ENCODE measurements at regions not wholly inside any gene's neighbourhood (a gene's known extent, or its start where the extent isn't known, plus 50 kb on each side); places are given as distances from the start of the nearest gene placed in this dataset.
"Not testable (repeated sequence)": the region's sequence is repeated elsewhere in the genome, so short reads cannot be mapped to it uniquely, and the experiment has no call there.

DNA sequence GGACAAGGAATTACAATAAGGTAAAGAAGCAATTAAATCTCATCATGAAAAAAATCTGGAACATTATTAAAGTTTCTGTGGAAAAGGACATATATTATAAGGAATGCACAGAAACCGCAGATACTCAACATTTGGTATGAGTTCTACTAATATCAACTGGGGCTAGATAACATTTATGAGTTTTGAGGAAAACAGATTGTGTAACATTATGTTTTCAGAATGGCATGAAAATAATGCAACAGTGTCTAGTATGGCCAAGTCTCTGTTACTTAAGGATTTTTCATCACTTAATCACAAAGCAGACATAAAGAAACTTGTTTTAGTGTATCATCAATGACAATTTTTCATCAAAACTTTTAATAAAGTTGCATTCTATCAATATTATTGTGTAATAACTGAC is 785.0 kb downstream of the GLUD2 start:
- DNase-seq (ENCODE audit: insufficient read length, low spot score) (no peak), FAIRE-seq (no peak)

- no peak for DNase-seq (ENCODE audit: insufficient read length, low spot score)
- FAIRE-seq = no peak
These were observed 788.6 kb downstream of the GLUD2 start for GRCh38 chrX:121836000-121836399.

DNA sequence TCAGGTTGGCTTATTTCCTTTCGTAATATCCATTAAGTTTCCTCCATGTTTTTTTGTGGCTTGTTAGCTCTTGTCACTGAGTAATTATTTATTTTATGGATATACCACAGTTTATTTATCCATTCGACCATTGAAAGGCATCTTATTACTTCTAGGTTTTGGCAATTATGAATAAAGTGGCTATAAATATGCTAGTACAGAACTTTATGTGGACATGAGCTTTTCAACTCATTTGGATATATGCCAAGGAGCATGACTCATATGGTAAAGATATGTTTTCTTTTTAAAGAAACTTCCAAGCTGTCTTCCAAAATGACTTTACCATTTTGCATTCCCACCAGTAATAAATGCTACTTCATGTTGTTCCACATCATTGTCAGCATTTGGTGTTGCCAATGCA is 803.6 kb downstream of the GLUD2 start:
- no peak for FAIRE-seq
- no peak for DNase-seq (ENCODE audit: insufficient read length, low spot score)

DNA sequence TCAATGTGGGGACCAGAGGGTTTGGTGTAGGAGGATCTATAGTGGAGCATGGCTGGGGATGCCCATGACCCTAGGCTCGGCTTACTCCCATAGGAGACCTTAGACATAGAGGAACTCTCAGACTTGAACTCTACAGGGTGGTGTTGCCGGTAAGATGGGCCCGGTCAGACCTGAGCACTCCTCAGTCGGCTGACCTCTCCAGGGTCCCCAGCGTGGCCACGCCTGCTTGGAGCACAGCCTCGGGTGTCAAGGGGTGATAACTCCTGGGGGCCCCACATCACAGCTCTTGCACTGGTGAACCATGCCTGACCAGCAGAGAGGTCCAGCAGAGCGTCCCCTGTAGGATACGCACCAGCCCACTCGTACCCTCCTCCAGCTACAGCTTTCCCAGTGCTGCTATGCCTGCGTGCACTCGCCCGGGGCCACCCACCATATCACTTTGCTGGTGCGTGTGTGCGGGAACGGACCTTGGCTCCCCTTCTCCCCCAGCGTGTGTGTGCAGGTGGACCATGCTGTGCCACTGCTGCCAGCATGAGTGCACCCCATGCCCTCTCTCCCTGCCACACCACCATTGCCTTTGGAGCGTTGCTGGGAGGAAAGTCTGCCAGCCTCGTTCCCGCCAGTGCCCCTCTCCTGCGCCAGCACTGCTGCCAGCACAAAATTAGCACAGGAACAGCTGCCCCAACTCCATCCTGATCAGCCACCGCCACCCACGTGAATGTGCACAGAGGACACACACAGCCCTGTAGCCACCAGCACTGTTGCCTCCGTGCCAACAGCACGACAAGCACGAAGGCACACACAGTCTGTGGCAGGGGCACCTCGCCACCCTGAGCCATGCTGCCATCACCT is 806.6 kb downstream of the GLUD2 start:
- no peak for DNase-seq (ENCODE audit: insufficient read length, low spot score)
- no peak for FAIRE-seq

GRCh38 chrX:121854614-121854911 is 807.2 kb downstream of the GLUD2 start:
- DNase-seq (ENCODE audit: insufficient read length, low spot score) (no peak), FAIRE-seq (no peak)

DNA sequence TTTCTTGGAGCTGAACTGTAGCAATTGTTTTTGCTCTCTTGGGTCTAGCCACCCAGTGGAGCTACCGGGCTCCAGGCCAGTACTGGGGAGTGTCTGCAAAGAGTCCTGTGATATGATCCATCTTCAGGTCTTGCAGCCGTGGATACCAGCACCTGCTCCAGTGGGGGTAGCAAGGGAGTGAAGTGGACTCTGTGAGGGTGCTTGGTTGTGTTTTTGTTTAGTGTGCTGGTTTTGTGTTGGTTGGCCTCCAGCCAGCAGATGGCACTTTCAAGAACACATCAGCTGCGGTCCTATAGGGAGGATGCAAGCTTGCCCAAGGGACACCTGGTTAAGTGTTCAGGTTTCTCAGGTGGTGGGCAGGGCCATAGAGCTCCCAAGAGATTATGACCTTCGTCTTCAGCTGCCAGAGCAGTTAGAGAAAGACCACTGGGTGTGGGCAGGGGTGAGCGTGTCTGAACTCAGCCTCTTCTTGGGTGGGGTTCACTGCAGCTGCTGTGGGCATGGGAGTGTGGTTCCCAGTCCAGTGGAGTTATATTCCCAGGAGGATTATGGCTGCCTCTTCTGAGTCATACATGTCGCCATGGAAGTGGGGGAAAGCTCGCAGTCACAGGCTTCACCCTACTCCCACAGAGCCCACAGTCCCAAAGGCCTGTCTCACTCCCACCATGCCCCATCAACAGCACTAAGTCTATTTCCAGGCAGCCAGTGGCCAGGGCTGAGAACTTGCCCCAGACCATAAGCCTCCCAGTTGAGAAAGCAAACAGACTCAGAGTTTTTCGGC is 811.6 kb downstream of the GLUD2 start:
- FAIRE-seq (no peak), DNase-seq (ENCODE audit: insufficient read length, low spot score) (no peak)

GRCh38 chrX:121863976-121864375 is 816.6 kb downstream of the GLUD2 start:
- DNase-seq (ENCODE audit: insufficient read length, low spot score) (no peak), FAIRE-seq (no peak)

DNA sequence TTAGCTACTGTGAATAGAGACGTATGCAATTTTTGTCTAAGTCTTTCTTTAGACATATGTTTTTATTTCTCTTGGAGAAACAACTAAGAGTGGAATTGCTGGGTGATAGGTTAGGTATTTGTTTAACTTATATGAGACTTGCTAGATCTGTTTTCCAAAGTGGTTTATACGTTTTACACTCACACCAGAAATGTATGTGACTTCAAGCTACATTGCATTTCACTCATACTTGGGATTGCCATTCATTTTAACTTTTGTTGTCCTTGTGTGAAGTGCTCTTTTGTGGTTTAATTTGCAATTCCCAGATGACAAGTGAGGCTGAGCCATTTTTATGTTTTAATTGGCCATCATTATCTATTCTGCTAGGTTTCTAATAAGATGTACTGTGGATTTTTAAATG is 817.2 kb downstream of the GLUD2 start:
- FAIRE-seq = no peak

DNA sequence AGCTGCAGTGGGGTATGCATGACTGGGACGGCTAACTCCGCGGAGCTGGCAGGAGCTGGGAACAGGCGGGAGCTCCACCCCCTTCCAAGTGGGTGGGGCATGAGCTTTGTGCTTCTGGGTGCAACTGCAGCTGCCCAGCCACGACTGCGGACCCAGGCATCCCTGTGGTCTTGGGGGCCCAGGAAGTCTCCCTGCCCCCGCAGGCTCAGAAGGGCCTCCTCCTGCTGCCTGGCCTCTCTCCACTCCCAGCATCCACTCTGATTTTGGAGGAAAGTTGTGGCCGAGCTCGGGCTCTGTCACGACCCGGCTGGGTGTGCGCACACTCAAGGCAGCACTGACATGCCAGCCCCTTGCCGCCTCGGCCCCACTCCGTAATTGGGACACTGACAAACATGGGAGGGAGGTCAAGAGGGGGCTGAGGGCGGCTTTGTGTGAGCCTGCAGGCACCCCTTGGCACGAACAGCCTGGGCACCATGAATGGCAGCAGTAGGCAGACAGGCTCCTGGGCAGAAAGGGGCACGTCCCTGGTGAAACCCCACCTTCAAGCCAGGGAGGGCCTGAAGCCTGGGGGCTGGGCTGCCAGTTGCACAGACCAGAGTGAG is 822.6 kb downstream of the GLUD2 start:
- DNase-seq (ENCODE audit: insufficient read length, low spot score) (no peak), FAIRE-seq (no peak)

More for the DNA sequence above, 817.2 kb downstream of the GLUD2 start:
- DNase-seq (ENCODE audit: insufficient read length, low spot score) = no peak

GRCh38 chrX:121871122-121871521 is 823.7 kb downstream of the GLUD2 start:
- FAIRE-seq = no peak
- DNase-seq (ENCODE audit: insufficient read length, low spot score) = no peak

GRCh38 chrX:121876305-121876704 is 828.9 kb downstream of the GLUD2 start:
- no peak for FAIRE-seq
- DNase-seq (ENCODE audit: insufficient read length, low spot score) = no peak

- not testable (repeated sequence) for DNase-seq (ENCODE audit: insufficient read length, low spot score); FAIRE-seq
These were observed 829.9 kb downstream of the GLUD2 start for GRCh38 chrX:121877337-121877736.

DNA sequence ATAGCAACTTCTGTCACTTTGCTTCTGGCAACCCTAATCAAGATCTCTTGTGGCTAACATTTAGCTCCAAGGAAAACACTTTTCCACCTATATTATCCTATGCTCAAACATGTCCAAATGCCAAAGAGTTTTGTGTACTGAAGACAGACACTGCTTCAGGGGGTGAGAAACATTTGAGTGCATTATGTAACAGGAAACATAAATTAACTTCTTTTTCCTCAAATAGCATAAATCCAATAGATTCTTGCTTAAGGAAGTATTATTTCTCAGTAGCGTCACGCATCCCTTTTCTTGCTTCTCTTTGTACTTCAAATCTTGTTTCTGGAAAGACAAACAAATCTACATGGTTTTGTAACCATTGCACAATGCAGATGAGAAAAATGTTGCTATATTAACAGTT is 839.1 kb downstream of the GLUD2 start:
- DNase-seq (ENCODE audit: insufficient read length, low spot score) = no peak
- no peak for FAIRE-seq

DNA sequence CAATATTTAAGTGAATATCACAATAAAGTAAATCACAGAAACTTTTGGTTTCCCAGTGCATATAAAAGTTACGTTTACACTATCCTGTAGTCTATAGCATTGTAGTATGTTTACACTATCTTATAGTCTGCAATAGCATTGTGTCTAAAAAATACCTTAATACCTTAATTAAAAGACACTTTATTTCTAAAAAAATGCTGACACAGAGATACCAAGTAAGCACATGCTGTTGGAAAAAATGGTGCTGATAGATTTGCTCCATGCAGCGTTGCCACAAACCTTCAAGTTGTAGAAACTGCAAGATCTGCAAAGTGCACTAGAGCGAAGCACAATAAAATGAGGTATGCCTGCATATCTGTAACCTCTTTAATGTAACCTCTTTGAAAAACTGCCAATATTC is 847.3 kb downstream of the GLUD2 start:
- no peak for DNase-seq (ENCODE audit: insufficient read length, low spot score)
- FAIRE-seq = no peak

GRCh38 chrX:121902463-121902862 is 855.1 kb downstream of the GLUD2 start:
- no peak for FAIRE-seq
- DNase-seq (ENCODE audit: insufficient read length, low spot score) = no peak

DNA sequence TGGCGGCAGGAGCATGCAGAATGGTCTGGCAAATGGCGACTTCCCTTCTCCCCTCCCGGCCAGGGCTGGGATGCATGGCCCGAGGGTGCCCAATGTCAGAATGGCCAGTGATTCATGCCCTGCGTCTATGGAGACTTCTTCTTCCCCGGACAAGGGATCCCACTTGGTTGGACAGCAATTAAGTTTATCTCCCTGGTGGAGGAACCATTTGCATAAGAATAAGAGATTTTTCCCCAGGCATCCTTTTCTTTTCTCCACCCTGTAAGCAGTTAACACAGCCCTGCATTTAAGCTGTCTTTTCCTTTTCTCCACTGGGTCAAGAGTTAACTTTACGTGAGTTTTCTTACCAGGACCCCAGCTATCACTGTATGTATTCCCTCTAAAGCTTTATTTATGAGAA is 856.6 kb downstream of the GLUD2 start:
- no peak for FAIRE-seq
- DNase-seq (ENCODE audit: insufficient read length, low spot score) = no peak

DNA sequence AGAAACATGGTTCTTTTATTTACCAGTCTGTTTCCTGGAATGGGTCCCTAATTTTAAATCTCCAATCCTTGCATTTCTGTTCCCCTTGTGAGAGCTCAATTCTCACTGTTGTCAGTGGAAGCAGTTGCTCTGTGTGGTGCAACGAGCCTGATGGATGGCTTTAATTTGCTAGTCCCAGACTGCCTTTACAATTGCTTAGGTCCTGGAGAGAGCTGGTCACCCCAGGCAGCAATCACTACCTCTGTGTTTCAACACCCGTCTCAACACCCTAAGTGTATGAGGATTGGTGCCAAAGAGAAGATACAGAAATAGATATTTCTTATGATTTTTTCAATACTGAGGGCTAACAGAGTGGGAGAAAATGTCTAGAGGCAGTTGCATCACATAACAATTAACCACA is 873.8 kb downstream of the GLUD2 start:
- FAIRE-seq = no peak
- no peak for DNase-seq (ENCODE audit: insufficient read length, low spot score)

DNA sequence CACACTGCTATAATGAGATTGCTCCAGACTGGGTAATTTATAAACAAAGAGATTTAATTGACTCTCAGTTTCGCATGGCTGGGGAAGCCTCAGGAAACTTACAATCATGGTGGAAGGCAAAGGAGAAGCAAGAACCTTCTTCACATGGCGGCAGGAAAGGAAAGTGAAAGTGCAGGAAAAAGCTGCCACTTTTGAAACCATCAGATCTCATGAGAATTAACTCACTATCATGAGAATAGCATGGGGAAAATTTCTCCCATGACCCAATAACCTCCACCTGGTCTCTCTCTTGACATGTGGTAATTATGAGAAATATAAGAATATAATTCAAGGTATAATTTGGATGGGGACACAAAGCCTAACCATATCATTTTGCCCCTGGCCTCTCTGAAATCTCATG is 884.2 kb downstream of the GLUD2 start:
- DNase-seq (ENCODE audit: insufficient read length, low spot score) (no peak), FAIRE-seq (no peak)

- DNase-seq (ENCODE audit: insufficient read length, low spot score) = no peak
- no peak for FAIRE-seq
These were observed 885.3 kb downstream of the GLUD2 start for GRCh38 chrX:121932688-121933087.

DNA sequence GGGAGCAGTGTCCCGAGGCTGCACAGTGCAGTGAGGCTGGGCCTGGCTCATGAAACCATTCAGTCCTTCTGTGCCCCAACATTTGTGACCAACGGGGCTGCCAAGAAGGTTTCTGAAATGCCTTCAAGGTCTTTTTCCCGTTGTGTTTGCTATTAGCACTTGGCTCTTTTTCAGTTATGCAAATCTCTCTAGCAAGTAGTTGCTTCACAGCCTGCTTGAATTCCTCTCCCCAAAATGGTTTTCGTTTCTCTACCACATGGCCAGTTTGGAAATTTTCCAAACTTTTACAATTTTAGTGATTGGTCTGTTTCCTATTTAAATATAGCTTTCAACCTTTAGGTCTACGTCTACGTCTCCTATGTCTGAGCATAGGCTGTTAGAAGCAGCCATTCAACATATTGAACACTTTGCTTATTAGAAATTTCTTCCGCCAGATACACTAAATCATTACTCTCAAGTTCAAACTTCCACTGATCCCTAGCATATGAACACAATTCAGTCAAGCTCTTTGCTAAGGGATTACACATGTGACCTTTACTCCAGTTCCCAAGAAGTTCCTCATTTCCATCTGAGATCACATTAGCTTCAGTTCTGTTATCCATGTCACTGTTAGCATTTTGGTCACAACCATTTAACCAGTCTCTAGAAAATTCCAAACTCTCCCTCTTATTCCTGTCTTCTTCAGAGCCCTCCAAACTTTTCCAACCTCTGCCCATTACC is 901.8 kb downstream of the GLUD2 start:
- DNase-seq (ENCODE audit: insufficient read length, low spot score) = no peak
- FAIRE-seq = no peak

GRCh38 chrX:121958886-121959285 is 911.5 kb downstream of the GLUD2 start:
- DNase-seq (ENCODE audit: insufficient read length, low spot score) (no peak), FAIRE-seq (no peak)

All from HTR-8/SVneo (cell line).